ENCODE measurements at regions not wholly inside any gene's neighbourhood (a gene's known extent, or its start where the extent isn't known, plus 50 kb on each side); places are given as distances from the start of the nearest gene placed in this dataset.
"Not testable (repeated sequence)": the region's sequence is repeated elsewhere in the genome, so short reads cannot be mapped to it uniquely, and the experiment has no call there.

DNA sequence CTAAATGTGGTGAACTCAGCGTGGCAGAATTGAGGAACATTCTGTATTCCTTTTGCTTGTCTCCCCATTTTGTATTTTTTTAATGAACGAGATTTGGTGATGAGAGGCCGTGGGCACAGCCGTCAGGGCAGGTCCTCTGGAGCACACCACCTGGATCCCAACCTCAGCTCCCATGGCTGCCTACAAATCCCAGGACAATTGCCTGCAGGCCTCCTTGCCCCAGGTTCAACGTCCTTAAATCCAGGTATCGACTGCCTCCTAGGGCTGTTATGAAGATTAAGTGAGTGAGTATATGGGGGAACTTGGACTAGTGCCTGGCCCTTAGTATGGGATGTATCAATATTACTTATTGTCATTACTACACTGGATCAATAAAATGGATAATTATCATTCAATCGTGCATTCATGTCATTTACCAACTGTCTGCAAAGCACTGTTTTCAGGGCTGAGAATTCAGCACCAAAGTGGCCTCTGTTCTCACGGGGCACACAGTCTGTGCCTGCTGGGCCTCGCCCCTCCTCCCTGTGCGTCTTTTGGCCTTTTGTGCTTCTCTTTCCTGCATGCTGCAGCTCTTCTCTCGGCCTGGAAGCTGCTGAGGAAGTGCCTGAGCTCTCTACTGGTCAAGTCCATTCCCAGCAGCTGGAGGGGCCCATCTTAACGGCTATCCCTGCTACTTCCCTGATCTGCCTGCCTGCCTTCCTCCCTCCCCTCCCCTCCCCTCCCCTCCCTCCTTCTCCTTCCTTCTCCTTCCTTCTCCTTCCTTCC is 1343.7 kb downstream of the BRD1 start:
- DNase-seq (ENCODE audit: low spot score): no peak
- TF ChIP-seq, protein P1, sequence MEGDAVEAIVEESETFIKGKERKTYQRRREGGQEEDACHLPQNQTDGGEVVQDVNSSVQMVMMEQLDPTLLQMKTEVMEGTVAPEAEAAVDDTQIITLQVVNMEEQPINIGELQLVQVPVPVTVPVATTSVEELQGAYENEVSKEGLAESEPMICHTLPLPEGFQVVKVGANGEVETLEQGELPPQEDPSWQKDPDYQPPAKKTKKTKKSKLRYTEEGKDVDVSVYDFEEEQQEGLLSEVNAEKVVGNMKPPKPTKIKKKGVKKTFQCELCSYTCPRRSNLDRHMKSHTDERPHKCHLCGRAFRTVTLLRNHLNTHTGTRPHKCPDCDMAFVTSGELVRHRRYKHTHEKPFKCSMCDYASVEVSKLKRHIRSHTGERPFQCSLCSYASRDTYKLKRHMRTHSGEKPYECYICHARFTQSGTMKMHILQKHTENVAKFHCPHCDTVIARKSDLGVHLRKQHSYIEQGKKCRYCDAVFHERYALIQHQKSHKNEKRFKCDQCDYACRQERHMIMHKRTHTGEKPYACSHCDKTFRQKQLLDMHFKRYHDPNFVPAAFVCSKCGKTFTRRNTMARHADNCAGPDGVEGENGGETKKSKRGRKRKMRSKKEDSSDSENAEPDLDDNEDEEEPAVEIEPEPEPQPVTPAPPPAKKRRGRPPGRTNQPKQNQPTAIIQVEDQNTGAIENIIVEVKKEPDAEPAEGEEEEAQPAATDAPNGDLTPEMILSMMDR (IDR thresholded peaks at IDR 0.05): no peak
- ATAC-seq (ENCODE audit: low FRiP score): no peak

DNA sequence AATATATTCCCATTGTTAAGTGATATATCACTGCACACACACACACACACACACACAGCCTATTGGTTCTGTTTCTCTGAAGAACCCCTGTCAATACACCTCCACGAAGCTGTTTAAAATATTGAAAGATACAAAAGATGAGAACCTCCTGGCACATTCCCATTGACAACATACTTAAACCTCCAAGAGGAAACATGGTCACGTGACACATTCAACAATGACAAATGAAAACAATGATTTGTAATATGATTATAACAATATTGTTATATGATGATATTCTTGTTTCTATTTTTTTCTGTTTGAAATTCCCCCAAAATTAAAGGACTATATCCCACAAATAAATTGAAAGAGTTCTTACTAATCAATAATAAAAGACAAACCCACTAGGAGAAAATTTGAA is 1344.9 kb downstream of the BRD1 start:
- ATAC-seq (ENCODE audit: low FRiP score): no peak
- TF ChIP-seq, protein P1 (IDR thresholded peaks at IDR 0.05): no peak
- DNase-seq (ENCODE audit: low spot score): no peak

DNA sequence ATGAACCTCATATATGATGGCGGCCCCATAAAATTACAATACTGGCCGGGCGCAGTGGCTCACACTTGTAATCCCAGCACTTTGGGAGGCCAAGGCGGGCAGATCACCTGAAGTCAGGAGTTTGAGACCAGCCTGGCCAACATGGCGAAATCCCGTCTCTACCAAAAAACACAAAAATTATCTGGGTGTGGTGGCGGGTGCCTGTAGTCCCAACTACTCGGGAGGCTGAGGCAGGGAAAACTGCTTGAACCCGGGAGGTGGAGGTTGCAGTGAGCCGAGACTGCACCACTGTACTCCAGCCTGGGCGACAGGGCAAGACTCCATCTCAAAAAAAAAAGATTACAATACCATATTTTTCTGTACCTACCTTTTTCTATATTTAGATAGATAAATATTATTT is 1345.5 kb downstream of the BRD1 start:
- DNase-seq (ENCODE audit: low spot score); ATAC-seq (ENCODE audit: low FRiP score): not testable (repeated sequence)

DNA sequence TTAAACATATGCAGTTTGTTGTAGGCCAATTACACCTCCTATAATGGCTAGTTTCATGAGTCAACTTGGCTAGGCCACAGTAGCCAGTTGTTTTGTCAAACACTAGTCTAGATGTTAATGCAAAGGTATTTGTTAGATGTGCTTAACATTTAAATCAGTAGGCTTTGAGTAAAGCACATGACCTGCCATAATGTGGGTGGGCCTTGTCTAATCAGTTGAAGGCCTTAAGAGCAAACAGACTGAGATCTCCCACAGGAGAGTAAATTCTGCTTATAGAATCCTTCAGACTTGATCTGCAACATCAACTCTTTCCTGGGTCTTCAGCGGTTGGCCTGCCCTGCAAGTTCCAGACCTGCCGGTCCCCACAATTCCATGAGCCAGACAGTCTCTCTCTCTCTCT is 1345.9 kb downstream of the BRD1 start:
- TF ChIP-seq, protein P1 (IDR thresholded peaks at IDR 0.05): no peak
- DNase-seq (ENCODE audit: low spot score) (no peak), ATAC-seq (ENCODE audit: low FRiP score) (no peak)

DNA sequence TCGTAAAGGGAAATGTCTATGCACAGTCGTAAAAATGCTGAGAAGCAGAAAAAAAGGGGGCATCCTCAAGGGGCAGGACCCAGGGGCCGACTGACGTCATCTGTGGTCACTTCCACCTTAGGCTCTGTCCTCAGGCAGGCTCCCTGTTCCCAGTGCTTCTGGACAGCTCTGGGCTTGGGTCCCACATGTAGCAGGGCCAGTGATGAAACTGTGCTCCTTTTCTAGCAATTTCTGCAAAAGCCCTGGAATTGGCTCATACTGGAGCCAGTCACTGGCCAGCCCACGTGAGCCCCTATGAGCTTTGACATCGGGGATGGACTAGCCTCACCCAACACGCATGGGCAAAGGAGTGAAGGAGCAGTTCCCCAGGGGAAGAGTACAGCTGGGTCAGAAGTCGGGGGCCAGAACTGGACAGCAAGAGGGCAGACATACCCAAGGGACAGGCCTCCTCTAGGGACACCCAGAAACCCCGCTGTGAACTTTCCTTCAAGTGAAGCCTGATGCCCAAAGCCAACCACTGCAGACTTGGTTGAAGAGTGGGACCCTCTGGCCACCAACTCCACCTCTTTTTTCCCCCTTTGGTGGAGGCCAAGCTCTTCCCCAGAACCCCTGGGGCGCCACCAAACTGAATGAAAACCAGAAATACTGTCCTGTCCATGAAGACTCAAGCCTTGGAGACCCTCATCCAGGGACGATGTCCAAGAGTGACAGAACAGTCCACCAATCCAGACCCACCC is 1349.0 kb downstream of the BRD1 start:
- TF ChIP-seq, protein P1 (IDR thresholded peaks at IDR 0.05): no peak
- DNase-seq (ENCODE audit: low spot score) (no peak), ATAC-seq (ENCODE audit: low FRiP score) (no peak)

DNA sequence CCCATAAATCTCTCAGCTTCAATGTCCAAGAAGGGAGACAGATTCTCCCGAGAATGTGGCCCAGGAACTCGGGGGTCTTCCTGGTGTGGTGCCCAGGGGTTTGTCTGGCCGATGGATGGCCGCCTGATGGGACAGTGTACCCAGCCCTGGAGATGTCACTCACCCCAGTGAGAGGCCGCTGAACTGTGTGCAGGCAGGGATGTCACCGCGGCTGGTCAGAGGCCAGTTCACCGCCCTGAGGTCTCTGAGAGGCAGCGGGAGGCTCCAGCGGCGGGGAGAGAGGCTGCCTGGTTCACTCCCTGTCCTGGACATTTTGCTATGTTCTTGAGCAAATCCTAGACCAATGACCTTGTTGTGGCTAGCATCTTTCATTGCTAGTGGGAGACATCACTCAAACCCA is 1349.5 kb downstream of the BRD1 start:
- ATAC-seq (ENCODE audit: low FRiP score): no peak
- DNase-seq (ENCODE audit: low spot score): no peak
- TF ChIP-seq, protein P1 (IDR thresholded peaks at IDR 0.05): no peak

DNA sequence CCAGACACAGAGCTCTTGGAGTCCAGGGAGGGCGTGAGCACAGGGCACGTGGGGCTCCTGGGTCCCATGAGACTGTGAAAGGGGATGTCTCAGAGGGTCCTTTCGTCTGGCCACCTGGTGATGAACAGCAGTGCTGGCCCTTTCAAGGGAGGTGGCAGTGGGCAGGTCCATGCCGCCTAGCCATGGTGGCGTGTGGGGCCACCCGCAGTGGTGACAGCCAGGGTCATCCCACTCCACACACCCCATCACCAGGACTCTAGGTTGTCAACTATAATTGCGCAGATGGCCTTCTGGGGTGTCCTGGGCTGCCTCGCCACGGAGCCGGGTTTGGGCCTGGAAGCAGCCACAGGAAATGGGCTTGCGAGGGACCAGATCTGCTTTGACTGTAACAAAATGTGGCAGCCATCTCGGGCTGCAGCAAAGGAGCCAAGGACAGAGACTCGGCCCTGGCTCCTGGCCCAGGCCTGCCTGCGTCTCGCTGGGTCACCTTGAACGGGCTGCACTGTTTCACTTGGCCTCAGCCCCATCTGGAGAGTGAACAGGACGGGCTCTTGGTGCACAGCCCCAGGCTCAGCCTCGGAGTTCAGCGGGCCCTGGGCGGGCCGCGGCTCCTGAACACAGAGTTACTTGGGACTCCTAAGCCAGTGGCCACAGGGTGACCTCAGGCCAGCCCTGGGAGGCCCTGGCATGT is 1350.5 kb downstream of the BRD1 start:
- no peak for DNase-seq (ENCODE audit: low spot score)
- ATAC-seq (ENCODE audit: low FRiP score): no peak

More for the DNA sequence above, 1350.5 kb downstream of the BRD1 start:
- TF ChIP-seq, protein P1 (IDR thresholded peaks at IDR 0.05): no peak

Measured in omental fat pad (tissue), 3 donors.